ENCODE measurements at regions not wholly inside any gene's neighbourhood (a gene's known extent, or its start where the extent isn't known, plus 50 kb on each side); places are given as distances from the start of the nearest gene placed in this dataset.
A peak's percentile ranks its signal among the peaks of the same experiment; 100 is the strongest.

GRCh38 chr6:90703336-90703735, 116.5 kb upstream of the MAP3K7 start:
- no peak for DNase-seq (ENCODE audit: low read depth in 1 of 2, low spot score in 1 of 2)
- Histone ChIP-seq H3K27ac (replicated peaks) (no peak overlapping the region), H3K27me3 (ENCODE audit: insufficient read depth, poor library complexity, severe bottlenecking) (no peaks in the 10 kb centered on the region), H3K4me3 (replicated peaks; ENCODE audit: insufficient read depth, low read length) (no peak overlapping the region)
- TF ChIP-seq REST (IDR thresholded peaks at IDR 0.05; ENCODE audit: insufficient replicate concordance, low read depth) (no peak), POLR2AphosphoS5 (IDR thresholded peaks at IDR 0.05; ENCODE audit: low read depth) (no peak), SPI1 (IDR thresholded peaks at IDR 0.05; ENCODE audit: borderline replicate concordance, low read depth) (no peak), CTCF (IDR thresholded peaks at IDR 0.05; ENCODE audit: insufficient read depth, low read length) (no peak), GABPA (IDR thresholded peaks at IDR 0.05; ENCODE audit: low read depth) (no peak)

- Histone ChIP-seq H3K27me3 (ENCODE audit: insufficient read depth, poor library complexity, severe bottlenecking) (no peaks in the 10 kb centered on the region), H3K4me3 (replicated peaks; ENCODE audit: insufficient read depth, low read length) (no peak overlapping the region), H3K27ac (replicated peaks) (no peak overlapping the region)
- TF ChIP-seq SPI1 (IDR thresholded peaks at IDR 0.05; ENCODE audit: borderline replicate concordance, low read depth) (no peak), CTCF (IDR thresholded peaks at IDR 0.05; ENCODE audit: insufficient read depth, low read length) (no peak), REST (IDR thresholded peaks at IDR 0.05; ENCODE audit: insufficient replicate concordance, low read depth) (no peak), GABPA (IDR thresholded peaks at IDR 0.05; ENCODE audit: low read depth) (no peak), POLR2AphosphoS5 (IDR thresholded peaks at IDR 0.05; ENCODE audit: low read depth) (no peak)
- DNase-seq (ENCODE audit: low read depth in 1 of 2, low spot score in 1 of 2) = no peak
These were observed 115.1 kb upstream of the MAP3K7 start for GRCh38 chr6:90701926-90702325.

GRCh38 chr6:90701146-90701781, 114.4 kb upstream of the MAP3K7 start:
- H3K27ac ChIP-seq (replicated peaks) = no peak overlapping the region
- no peak for TF ChIP-seq GABPA (IDR thresholded peaks at IDR 0.05; ENCODE audit: low read depth)
- TF ChIP-seq SPI1 (IDR thresholded peaks at IDR 0.05; ENCODE audit: borderline replicate concordance, low read depth) = peak; percentile 30; the same call in 1 of the 2 replicates
- TF ChIP-seq CTCF (IDR thresholded peaks at IDR 0.05; ENCODE audit: insufficient read depth, low read length) = no peak
- no peak for TF ChIP-seq REST (IDR thresholded peaks at IDR 0.05; ENCODE audit: insufficient replicate concordance, low read depth)
- no peak for TF ChIP-seq POLR2AphosphoS5 (IDR thresholded peaks at IDR 0.05; ENCODE audit: low read depth)
- peak; percentile 17 to 33 for DNase-seq (ENCODE audit: low read depth in 1 of 2, low spot score in 1 of 2)
- no peak overlapping the region for H3K4me3 ChIP-seq (replicated peaks; ENCODE audit: insufficient read depth, low read length)
- no peaks in the 10 kb centered on the region for H3K27me3 ChIP-seq (ENCODE audit: insufficient read depth, poor library complexity, severe bottlenecking)
